ENCODE measurements at regions not wholly inside any gene's neighbourhood (a gene's known extent, or its start where the extent isn't known, plus 50 kb on each side); places are given as distances from the start of the nearest gene placed in this dataset.

- no peak for TF ChIP-seq CTCF (conservative IDR thresholded peaks at IDR 0.05)
- Mint-ChIP-seq H3K36me3 (no peaks in the 10 kb centered on the region), H3K27ac (no peak overlapping the region), H3K4me3 (no peak overlapping the region), H3K27me3 (no peaks in the 10 kb centered on the region), H3K9me3 (no peaks in the 10 kb centered on the region), H3K4me1 (ENCODE audit: unreplicated experiment) (no peaks in the 10 kb centered on the region)
- no peak for DNase-seq (ENCODE audit: extremely low spot score, unreplicated experiment)
Measured at GRCh38 chr7:124651136-124651535, 114.5 kb downstream of the GPR37 start.

- DNase-seq (ENCODE audit: extremely low spot score, unreplicated experiment) = no peak
- no peaks in the 10 kb centered on the region for H3K4me1 Mint-ChIP-seq (ENCODE audit: unreplicated experiment)
- H3K36me3 Mint-ChIP-seq = no peaks in the 10 kb centered on the region
- no peak overlapping the region for H3K4me3 Mint-ChIP-seq
- no peak overlapping the region for H3K27ac Mint-ChIP-seq
- no peak for TF ChIP-seq CTCF (conservative IDR thresholded peaks at IDR 0.05)
- H3K9me3 Mint-ChIP-seq = no peaks in the 10 kb centered on the region
- H3K27me3 Mint-ChIP-seq = no peaks in the 10 kb centered on the region
Measured at GRCh38 chr7:124649397-124650014, 116.1 kb downstream of the GPR37 start.

- H3K27ac Mint-ChIP-seq = no peak overlapping the region
- no peaks in the 10 kb centered on the region for H3K4me1 Mint-ChIP-seq (ENCODE audit: unreplicated experiment)
- TF ChIP-seq CTCF (conservative IDR thresholded peaks at IDR 0.05) = no peak
- H3K27me3 Mint-ChIP-seq = no peaks in the 10 kb centered on the region
- H3K9me3 Mint-ChIP-seq = no peaks in the 10 kb centered on the region
- DNase-seq (ENCODE audit: extremely low spot score, unreplicated experiment) = no peak
- no peak overlapping the region for H3K4me3 Mint-ChIP-seq
- H3K36me3 Mint-ChIP-seq = no peaks in the 10 kb centered on the region
Measured at GRCh38 chr7:124647630-124648306, 117.8 kb downstream of the GPR37 start.

- H3K27ac Mint-ChIP-seq = no peak overlapping the region
- no peak overlapping the region for H3K4me3 Mint-ChIP-seq
Measured at GRCh38 chr7:124645704-124646103, 119.9 kb downstream of the GPR37 start.

GRCh38 chr7:124643311-124643811 lies 122.2 kb downstream of the GPR37 start:
- H3K36me3 Mint-ChIP-seq = no peaks in the 10 kb centered on the region
- peaks cover 3% of the 10 kb centered on the region for H3K27me3 Mint-ChIP-seq
- TF ChIP-seq CTCF (conservative IDR thresholded peaks at IDR 0.05) = no peak
- DNase-seq (ENCODE audit: extremely low spot score, unreplicated experiment) = no peak
- H3K4me3 Mint-ChIP-seq = no peak overlapping the region
- no peaks in the 10 kb centered on the region for H3K4me1 Mint-ChIP-seq (ENCODE audit: unreplicated experiment)
- no peaks in the 10 kb centered on the region for H3K9me3 Mint-ChIP-seq
- H3K27ac Mint-ChIP-seq = no peak overlapping the region

More at GRCh38 chr7:124645704-124646103, 119.9 kb downstream of the GPR37 start:
- no peaks in the 10 kb centered on the region for H3K27me3 Mint-ChIP-seq
- H3K4me1 Mint-ChIP-seq (ENCODE audit: unreplicated experiment) = no peaks in the 10 kb centered on the region
- no peaks in the 10 kb centered on the region for H3K36me3 Mint-ChIP-seq
- no peak for DNase-seq (ENCODE audit: extremely low spot score, unreplicated experiment)
- no peak for TF ChIP-seq CTCF (conservative IDR thresholded peaks at IDR 0.05)
- no peaks in the 10 kb centered on the region for H3K9me3 Mint-ChIP-seq
